CD4-positive, alpha-beta T cell treated with Interleukin-15 for 4 hours (primary cell): ENCODE measurements at regions not wholly inside any gene's neighbourhood (a gene's known extent, or its start where the extent isn't known, plus 50 kb on each side); places are given as distances from the start of the nearest gene placed in this dataset.

Experiments
- DNase-seq: peaks from one replicate; pipeline ENCODE4 v3.0.0-alpha.2; 2020; ENCODE audit warnings: low spot score

GRCh38 chr17:79501910-79502309, 108.9 kb downstream of the RBFOX3 start:
- DNase-seq = no peak

DNA sequence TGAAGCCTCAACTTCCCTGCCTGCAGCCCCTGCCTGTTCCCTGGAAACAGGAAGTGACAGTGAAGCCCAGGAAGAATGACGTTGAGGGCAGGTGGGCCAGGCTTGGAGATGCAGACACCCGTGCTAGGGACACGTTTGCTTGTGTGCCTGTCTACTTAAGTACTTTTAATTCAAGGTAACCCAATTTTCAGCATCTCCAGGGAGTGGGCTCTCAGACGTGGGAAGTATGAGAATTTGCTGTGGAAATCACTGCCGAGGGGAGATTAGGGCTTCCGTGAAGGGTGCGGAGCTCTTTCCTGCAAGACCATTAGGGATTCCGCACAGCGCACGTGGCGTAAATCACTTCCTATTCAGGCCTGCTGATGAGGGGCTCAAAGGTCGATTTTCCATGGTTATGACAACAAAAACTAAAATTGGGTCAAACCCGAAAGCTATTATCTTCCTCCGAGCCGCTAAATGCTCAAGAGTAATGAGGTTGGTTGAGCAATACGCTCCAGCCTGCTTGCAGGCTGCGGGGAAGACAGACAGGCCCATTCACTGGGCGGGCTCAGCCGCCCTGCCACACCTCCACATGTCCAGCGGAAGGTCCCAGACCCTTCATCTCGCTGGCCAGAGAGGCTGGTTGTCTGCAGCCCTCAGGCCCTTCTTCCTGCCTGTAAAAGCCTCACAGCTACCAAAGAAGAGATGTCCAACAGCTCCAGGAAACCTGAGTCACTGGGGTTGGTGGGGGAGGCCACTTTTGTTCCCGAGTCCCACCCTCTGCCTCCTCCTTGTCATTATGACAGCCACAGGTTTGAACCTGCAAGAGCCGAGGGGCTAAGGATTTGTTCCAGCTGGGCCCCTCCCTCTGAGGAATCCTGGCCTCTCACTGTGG, 109.9 kb downstream of the RBFOX3 start:
- no peak for DNase-seq

DNA sequence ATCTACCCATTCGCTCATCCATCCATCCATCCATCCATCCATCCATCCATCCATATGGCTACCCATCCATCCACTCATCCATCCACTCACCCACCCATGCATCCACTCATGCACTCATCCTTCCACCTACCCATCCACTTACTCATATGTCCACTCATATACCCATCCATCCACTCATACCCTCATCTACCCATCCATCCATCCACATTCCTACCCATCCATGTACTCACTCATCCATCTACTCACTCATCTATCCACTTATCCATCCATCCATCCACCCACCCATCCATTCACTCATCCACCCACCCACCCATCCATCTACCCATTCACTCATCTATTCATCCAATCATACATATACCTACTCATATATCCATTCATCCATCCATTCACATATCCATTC, 112.0 kb downstream of the RBFOX3 start:
- DNase-seq = no peak

- DNase-seq = no peak
Measured at GRCh38 chr17:79497777-79498348, 113.0 kb downstream of the RBFOX3 start.

DNA sequence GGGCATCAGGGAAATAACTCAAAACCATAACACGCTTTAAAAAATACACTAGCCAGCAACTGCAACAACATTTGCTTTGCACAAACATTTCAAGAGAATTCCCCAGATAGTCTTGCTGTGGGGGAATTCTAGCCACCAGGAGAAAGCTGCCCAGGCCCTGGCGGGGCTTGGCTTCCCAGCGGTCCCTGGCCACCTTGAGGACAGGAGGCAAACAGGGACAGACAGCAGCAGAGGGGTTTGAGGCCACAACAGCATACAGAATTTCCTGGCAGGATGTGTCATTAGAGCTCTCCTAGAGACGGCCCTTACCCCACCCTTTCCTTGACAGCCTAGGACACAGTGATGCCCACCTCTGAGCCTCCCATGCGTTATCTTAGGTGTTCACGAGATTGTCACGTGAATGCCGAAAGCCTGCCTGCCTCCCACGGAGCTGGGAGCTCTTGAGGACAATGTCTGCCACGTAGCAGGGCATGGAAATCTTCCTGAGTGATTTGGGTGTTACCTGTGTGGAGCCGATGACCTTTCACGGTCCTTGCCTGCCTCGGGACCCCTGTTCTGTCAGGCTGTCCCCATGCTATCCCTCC, 114.3 kb downstream of the RBFOX3 start:
- no peak for DNase-seq

GRCh38 chr17:79495665-79496064, 115.2 kb downstream of the RBFOX3 start:
- DNase-seq = no peak

DNA sequence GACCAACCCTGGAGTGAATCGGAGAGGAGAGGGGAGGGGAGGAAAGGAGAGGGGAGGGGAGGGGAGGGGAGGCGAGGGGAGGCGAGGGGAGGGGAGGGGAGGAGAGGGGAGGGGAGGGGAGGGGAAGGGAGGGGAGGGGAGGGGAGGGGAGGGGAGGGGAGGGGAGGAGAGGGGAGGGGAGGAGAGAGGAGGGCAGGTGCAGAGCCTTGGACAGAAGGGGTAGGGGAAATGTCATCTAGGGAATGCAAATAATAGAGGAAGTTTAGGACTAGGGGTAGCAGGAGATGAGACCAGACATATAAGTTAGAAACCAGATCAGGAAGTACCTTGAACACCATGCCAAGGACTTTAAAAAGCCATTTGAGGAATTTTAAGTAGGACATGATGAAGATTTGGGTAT, 119.8 kb downstream of the RBFOX3 start:
- DNase-seq = no peak

- no peak for DNase-seq
Measured at GRCh38 chr17:79490530-79490929, 120.3 kb downstream of the RBFOX3 start.

DNA sequence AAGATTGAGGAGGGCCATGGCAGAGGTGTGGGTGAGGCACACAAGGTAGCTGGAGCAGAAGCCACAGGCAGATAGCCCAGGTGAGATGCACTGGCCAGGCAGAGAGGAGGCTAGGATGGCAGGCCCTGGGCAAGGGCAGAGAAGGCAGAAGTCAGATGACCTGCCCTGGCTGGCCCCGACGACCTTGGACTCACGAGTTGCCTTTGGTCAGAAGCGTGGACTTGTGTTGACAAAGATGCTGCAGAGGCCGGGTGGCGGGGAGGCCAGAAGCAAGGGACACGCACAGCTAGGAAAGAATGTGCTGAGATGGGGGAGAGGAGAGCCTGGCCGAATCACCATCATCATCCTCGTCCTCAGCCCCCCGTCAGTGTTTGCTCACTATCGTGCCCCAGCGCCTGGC, 123.7 kb downstream of the RBFOX3 start:
- DNase-seq = no peak

GRCh38 chr17:79485991-79486390, 124.9 kb downstream of the RBFOX3 start:
- DNase-seq = no peak

DNA sequence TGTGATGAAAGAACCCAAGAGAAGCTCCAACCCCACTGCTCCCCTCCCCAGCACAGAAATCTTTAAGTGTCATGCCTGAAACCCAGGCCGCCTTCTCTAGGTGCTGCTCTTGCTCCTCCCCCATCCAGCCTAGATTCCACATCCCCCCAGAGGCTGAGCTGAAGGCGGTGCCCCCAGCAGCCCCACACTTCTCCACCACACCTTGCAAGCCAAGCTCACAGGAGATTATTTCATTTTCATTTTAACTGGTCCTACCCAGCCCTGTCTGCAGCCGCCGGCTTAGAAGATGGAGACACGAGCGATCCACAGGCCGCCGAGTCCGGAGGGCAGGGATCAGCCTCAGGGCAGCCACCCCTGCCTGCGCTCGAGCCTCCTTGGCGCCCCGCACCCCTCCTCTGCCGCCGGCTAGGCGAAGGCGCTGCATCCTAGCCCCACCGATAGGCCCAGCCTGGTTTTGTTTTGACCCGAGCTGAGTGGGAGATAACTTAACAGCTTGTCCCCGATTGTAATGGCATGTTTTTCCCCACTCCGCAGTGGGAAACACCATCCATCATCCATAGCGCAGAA, 125.3 kb downstream of the RBFOX3 start:
- DNase-seq = no peak

DNA sequence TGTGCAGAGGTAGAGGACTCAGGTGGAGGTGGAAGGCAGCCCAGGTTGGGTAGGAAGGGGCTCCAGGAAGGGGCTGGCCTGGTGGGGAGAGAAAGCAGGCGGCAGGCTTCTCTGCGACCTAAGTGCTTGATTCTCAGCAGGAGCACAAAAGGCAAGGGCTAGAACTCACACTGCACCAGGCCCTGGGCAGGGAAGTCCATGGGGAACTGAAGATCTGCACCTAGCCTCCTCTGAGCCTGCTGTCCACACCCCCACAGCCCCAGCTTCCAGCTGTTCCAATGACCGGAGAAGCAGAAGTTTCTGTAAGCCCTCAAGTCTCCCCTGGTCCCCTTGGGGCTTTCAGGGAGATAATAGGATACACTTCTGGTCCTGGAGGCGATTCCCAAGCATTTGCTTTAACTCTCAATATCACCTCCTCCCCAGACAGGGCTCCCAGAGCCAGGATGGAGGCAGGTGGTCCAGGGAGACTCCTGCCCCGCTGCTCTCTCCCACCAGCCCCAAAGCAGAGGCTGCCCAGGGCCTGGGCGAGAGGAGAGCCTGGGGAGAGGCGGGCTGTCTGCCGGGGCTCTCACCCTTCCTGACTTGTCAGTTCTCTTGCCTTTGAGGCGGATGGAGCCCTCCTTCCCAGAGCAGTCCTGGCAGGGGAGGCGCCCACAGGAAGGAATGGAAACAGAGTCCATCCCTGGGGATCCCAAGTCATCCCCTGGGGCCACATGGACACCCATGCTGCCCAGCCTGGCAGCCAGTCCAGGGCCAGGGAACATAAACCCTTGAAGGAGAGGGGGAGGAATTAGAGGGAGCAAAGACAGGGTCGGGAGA, 126.0 kb downstream of the RBFOX3 start:
- DNase-seq = no peak

- DNase-seq = no peak
Measured at GRCh38 chr17:79483842-79484241, 127.0 kb downstream of the RBFOX3 start.

- no peak for DNase-seq
Measured at GRCh38 chr17:79482727-79483521, 127.9 kb downstream of the RBFOX3 start.

- no peak for DNase-seq
Measured at GRCh38 chr17:79479876-79480275, 131.0 kb downstream of the RBFOX3 start.

- no peak for DNase-seq
Measured at GRCh38 chr17:79478841-79479240, 132.0 kb downstream of the RBFOX3 start.

- no peak for DNase-seq
Measured at GRCh38 chr17:79478051-79478461, 132.8 kb downstream of the RBFOX3 start.

- no peak for DNase-seq
Measured at GRCh38 chr17:79476074-79476652, 134.7 kb downstream of the RBFOX3 start.

GRCh38 chr17:79473876-79474440, 136.9 kb downstream of the RBFOX3 start:
- DNase-seq = no peak

- no peak for DNase-seq
Measured at GRCh38 chr17:79473111-79473875, 137.6 kb downstream of the RBFOX3 start.
